D721Med (cell line): ENCODE measurements at regions not wholly inside any gene's neighbourhood (a gene's known extent, or its start where the extent isn't known, plus 50 kb on each side); places are given as distances from the start of the nearest gene placed in this dataset.

ENCODE experiments used
- DNase-seq: peaks from one replicate; pipeline ENCODE4 v3.0.0; 2011; ENCODE audit warnings: low spot score; ENCODE audit not compliant: insufficient read length
- FAIRE-seq: peaks from 2 replicates; lab custom pipeline; 2011; peaks lifted over from hg19 to GRCh38; lab: Jason Lieb, UNC
- TF ChIP-seq, protein P1 (sequence below): IDR thresholded peaks from 2 replicates; pipeline ENCODE4 v1.5.1; 2012; ENCODE audit warnings: mild to moderate bottlenecking, control low read depth; ENCODE audit not compliant: insufficient read depth; ENCODE audit errors: missing control alignments

DNA sequence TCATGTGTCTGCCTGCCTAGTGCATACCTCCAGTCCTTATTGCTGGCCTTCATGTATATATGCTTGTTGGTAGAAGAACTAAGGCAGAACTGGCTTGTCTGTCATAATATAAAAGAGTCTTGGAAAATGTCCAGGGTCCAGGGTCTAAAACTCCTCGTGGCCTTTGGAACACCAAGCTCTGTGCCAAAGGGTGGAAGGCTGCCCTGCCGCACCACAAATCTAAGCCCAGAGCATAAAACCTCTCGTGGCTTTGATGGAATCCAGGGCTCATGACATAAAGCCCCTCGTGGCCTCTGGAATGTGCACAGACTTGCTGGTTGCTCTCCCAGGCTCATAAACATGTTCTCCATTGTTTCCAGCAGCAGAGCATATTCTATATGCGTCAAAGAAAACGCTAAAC lies 107.9 kb downstream of the BBS10 start:
- TF ChIP-seq, protein P1, sequence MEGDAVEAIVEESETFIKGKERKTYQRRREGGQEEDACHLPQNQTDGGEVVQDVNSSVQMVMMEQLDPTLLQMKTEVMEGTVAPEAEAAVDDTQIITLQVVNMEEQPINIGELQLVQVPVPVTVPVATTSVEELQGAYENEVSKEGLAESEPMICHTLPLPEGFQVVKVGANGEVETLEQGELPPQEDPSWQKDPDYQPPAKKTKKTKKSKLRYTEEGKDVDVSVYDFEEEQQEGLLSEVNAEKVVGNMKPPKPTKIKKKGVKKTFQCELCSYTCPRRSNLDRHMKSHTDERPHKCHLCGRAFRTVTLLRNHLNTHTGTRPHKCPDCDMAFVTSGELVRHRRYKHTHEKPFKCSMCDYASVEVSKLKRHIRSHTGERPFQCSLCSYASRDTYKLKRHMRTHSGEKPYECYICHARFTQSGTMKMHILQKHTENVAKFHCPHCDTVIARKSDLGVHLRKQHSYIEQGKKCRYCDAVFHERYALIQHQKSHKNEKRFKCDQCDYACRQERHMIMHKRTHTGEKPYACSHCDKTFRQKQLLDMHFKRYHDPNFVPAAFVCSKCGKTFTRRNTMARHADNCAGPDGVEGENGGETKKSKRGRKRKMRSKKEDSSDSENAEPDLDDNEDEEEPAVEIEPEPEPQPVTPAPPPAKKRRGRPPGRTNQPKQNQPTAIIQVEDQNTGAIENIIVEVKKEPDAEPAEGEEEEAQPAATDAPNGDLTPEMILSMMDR, result no peak
- DNase-seq, result no peak
- no peak for FAIRE-seq

DNA sequence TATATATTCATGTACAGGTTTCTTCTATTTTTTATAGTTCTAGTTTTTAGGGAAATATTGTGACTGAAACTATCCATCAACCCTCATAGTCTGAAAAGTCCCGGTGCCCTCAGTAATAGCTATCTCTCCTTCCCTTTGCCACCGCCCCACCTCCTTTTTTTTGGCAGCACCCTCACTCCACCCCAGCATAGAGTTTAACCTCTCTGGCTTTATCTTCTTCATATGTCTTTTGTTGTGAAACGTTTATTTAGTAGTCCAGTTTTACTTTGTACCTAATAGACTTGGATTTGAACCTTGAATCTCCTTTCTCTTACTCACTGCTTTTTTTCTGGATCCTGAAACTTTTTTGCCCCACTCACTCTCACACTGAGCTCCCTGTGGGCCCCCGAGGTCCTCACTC lies 109.5 kb downstream of the BBS10 start:
- FAIRE-seq, result no peak
- TF ChIP-seq, protein P1, result no peak

DNA sequence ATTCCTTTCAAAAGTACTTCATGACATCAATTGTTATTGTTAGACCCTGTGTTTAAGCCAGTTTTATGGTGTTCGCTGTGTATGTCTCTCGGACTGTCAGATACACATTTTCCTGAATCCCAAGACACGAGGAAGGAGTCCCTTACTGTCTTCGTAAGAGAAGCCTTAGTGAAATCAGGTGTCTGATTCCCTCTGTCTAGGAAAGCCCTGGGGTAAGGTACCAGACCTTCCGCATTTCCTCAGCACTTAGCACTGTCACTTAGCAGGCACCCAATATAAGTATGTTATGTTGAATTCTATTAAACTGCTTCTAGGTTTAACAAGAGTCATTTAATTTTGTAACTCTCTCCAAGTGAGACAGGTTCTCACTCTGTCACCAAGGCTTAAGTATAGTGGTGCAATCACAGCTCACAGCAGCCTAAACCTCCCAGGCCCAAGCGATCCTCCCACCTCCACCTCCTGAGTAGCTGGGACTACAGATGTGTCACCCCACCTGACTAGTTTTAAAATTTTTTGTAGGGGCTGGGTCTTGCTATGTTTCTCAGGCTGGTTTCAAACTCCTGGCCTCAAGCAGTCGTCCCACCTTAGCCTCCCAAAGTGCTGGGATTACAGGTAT lies 111.0 kb downstream of the BBS10 start:
- TF ChIP-seq, protein P1, result no peak
- DNase-seq (no peak), FAIRE-seq (no peak)

More for the DNA sequence above, 109.5 kb downstream of the BBS10 start:
- DNase-seq, result no peak

DNA sequence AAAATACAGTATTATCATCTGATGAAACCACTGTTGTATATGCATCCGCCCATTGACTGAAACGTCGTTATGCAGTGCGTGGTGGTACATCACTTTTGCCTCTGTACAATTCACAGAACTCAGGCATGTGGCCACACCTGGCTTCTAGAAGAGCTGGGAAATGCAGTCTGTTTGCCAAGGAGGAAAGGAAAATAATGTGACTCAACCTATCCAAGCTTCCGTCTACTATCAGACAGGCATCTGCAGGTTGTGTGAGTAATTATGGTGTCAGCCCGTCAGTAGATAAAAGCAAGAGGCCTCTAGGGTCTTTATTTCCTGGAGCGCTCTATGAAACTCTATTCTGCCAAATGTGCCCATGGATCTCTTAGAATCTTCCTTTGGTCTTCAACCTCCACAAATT lies 111.6 kb downstream of the BBS10 start:
- DNase-seq, result no peak
- TF ChIP-seq, protein P1, result no peak
- FAIRE-seq, result no peak

- TF ChIP-seq, protein P1, result no peak
- no peak for DNase-seq
- FAIRE-seq, result no peak
These were observed 113.5 kb downstream of the BBS10 start for GRCh38 chr12:76234741-76235140.

GRCh38 chr12:76232013-76232412 lies 116.2 kb downstream of the BBS10 start:
- DNase-seq (no peak), FAIRE-seq (no peak)
- TF ChIP-seq, protein P1, result no peak

DNA sequence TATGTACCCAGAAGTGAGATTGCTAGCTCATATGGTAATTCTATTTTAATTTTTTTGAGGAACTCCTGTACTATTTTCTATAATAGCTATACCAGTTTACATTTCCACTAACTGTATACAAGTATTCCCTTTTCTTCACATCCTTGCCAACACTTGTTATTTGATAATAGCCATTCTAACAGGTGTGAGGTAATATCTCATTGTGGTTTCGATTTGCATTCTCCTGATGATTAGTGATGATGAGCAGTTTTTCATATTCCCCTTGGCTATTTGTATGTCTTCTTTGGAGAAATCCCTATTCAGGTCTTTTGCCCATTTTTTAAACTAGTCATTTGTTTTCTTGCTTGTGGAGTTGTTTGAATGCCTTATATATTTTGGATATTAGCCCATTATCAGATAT lies 121.3 kb downstream of the BBS10 start:
- TF ChIP-seq, protein P1, result no peak
- DNase-seq (no peak), FAIRE-seq (no peak)
